ENCODE measurements at regions not wholly inside any gene's neighbourhood (a gene's known extent, or its start where the extent isn't known, plus 50 kb on each side); places are given as distances from the start of the nearest gene placed in this dataset.
"Not testable (repeated sequence)": the region's sequence is repeated elsewhere in the genome, so short reads cannot be mapped to it uniquely, and the experiment has no call there.

- not testable (repeated sequence) for DNase-seq (ENCODE audit: low spot score)
Measured at GRCh38 chr5:1635477-1635876, 111.7 kb upstream of the LPCAT1 start.

- DNase-seq (ENCODE audit: low spot score) = no peak
Measured at GRCh38 chr5:1634337-1634661, 110.5 kb upstream of the LPCAT1 start.

- DNase-seq (ENCODE audit: low spot score) = peak; percentile 48
Measured at GRCh38 chr5:1633605-1634336, 110.0 kb upstream of the LPCAT1 start.

- not testable (repeated sequence) for DNase-seq (ENCODE audit: low spot score)
Measured at GRCh38 chr5:1631004-1631403, 107.2 kb upstream of the LPCAT1 start.

GRCh38 chr5:1626397-1626796, 102.6 kb upstream of the LPCAT1 start:
- DNase-seq (ENCODE audit: low spot score) = not testable (repeated sequence)

- not testable (repeated sequence) for DNase-seq (ENCODE audit: low spot score)
Measured at GRCh38 chr5:1619531-1619930, 95.8 kb upstream of the LPCAT1 start.

- not testable (repeated sequence) for DNase-seq (ENCODE audit: low spot score)
Measured at GRCh38 chr5:1618296-1618865, 94.6 kb upstream of the LPCAT1 start.

GRCh38 chr5:1617236-1617755, 93.5 kb upstream of the LPCAT1 start:
- not testable (repeated sequence) for DNase-seq (ENCODE audit: low spot score)

- not testable (repeated sequence) for DNase-seq (ENCODE audit: low spot score)
Measured at GRCh38 chr5:1613515-1613914, 89.8 kb upstream of the LPCAT1 start.

- not testable (repeated sequence) for DNase-seq (ENCODE audit: low spot score)
Measured at GRCh38 chr5:1610526-1610925, 86.8 kb upstream of the LPCAT1 start.

- DNase-seq (ENCODE audit: low spot score) = not testable (repeated sequence)
Measured at GRCh38 chr5:1609111-1609510, 85.4 kb upstream of the LPCAT1 start.

GRCh38 chr5:1608336-1608735, 84.6 kb upstream of the LPCAT1 start:
- DNase-seq (ENCODE audit: low spot score) = peak; percentile 84

GRCh38 chr5:1606951-1607350, 83.2 kb upstream of the LPCAT1 start:
- not testable (repeated sequence) for DNase-seq (ENCODE audit: low spot score)

- DNase-seq (ENCODE audit: low spot score) = peak; percentile 96
Measured at GRCh38 chr5:1603916-1604315, 80.2 kb upstream of the LPCAT1 start.

GRCh38 chr5:1601565-1601964, 77.8 kb upstream of the LPCAT1 start:
- DNase-seq (ENCODE audit: low spot score) = peak; percentile 85

GRCh38 chr5:1598950-1599737, 75.4 kb upstream of the LPCAT1 start:
- DNase-seq (ENCODE audit: low spot score) = peak; percentile 20

GRCh38 chr5:1597093-1597473, 73.3 kb upstream of the LPCAT1 start:
- DNase-seq (ENCODE audit: low spot score) = not testable (repeated sequence)

- DNase-seq (ENCODE audit: low spot score) = not testable (repeated sequence)
Measured at GRCh38 chr5:1596462-1597092, 72.8 kb upstream of the LPCAT1 start.

- DNase-seq (ENCODE audit: low spot score) = no peak
Measured at GRCh38 chr5:1594357-1595106, 70.8 kb upstream of the LPCAT1 start.

- no peak for DNase-seq (ENCODE audit: low spot score)
Measured at GRCh38 chr5:1593903-1594356, 70.2 kb upstream of the LPCAT1 start.

- DNase-seq (ENCODE audit: low spot score) = peak; percentile 24
Measured at GRCh38 chr5:1588071-1588694, 64.4 kb upstream of the LPCAT1 start.

All from SW480 (cell line).